Right lobe of liver (tissue), 6 donors: ENCODE measurements at regions not wholly inside any gene's neighbourhood (a gene's known extent, or its start where the extent isn't known, plus 50 kb on each side); places are given as distances from the start of the nearest gene placed in this dataset.

Source experiments
- ATAC-seq, 4 donors: fragments of 200-7000 bp; cut with Tn5 transposase; one replicate each; pipeline ENCODE4 v1.9.1; 2020; ENCODE audit warnings: mild to moderate bottlenecking in 4 of 4, moderate library complexity in 4 of 4
- DNase-seq, 3 donors: peaks; one replicate each; pipeline ENCODE4 v3.0.0-alpha.2; 2020
- H3K27ac ChIP-seq, 3 donors: fragments of 200-600 bp; one replicate each; pipeline ENCODE4 v1.8.0; 2022
- H3K27me3 ChIP-seq, 2 donors: fragments of 200-600 bp; one replicate each; pipeline ENCODE4 v1.8.0; 2022
- H3K36me3 ChIP-seq, 4 donors: fragments of 200-600 bp; sonication (generic) in 1 of 4; one replicate each; pipeline versions ENCODE4 v1.5.1 to v1.8.0; 2017 to 2022; ENCODE audit warnings: control low read depth in 1 of 4
- H3K4me1 ChIP-seq, 4 donors: fragments of 200-600 bp; sonication (generic) in 1 of 4; one replicate each; pipeline versions ENCODE4 v1.5.1 to v1.8.0; 2017 to 2022; ENCODE audit warnings: control low read depth in 1 of 4
- H3K4me3 ChIP-seq, 3 donors: fragments of 200-600 bp; one replicate each; pipeline ENCODE4 v1.8.0; 2022
- H3K9me3 ChIP-seq, 4 donors: fragments of 200-600 bp; sonication (generic) in 1 of 4; one replicate each; pipeline versions ENCODE4 v1.5.1 to v1.8.0; 2017 to 2022; ENCODE audit warnings: control low read depth in 1 of 4
- CTCF ChIP-seq, 4 donors: fragments of 200-600 bp in 3 of 4; fragments of 450-650 bp in 1 of 4; IDR thresholded peaks; one replicate each; pipeline versions ENCODE4 v1.5.1 to v1.8.0; 2016 to 2022; ENCODE audit warnings: antibody characterized with exemption in 4 of 4, mild to moderate bottlenecking in 2 of 4
- POLR2A ChIP-seq: fragments of 450-650 bp; IDR thresholded peaks from one replicate; pipeline ENCODE4 v1.6.1; 2017; ENCODE audit warnings: antibody characterized with exemption, mild to moderate bottlenecking
- WGBS: methylation state at CpG from one replicate; pipeline ENCODE4 v1.1.6; 2018; ENCODE audit warnings: low coverage, low lambda C conversion rate; ENCODE audit not compliant: insufficient coverage; ENCODE audit errors: missing lambda C conversion rate; 5-methylcytosine and 5-hydroxymethylcytosine counted together
- intact Hi-C, 2 donors: fragments of 100-400 bp; cut with DNase I; formaldehyde crosslinking; loops; one replicate each; pipeline versions ENCODE4 v1.11.2 to v1.14.1; 2022
- donor health status: DM: no; HTN: yes; CAD: no.
- donor health status: DM: no; HTN: no; CAD: no.
- donor health status: DM: no; HTN: no; CAD: no.
- donor health status: DM: no; HTN: yes; CAD: no.
- donor health status: DM: no; HTN: yes; CAD: no.

GRCh38 chr2:190742431-190742830, 93.5 kb downstream of the NAB1 start:
- H3K4me1 ChIP-seq: no peaks in the 10 kb centered on the region
- no peak overlapping the region for H3K4me3 ChIP-seq
- H3K9me3 ChIP-seq: no peaks in the 10 kb centered on the region
- no peak for ATAC-seq
- no peak overlapping the region for H3K27ac ChIP-seq
- H3K36me3 ChIP-seq: no peaks in the 10 kb centered on the region
- intact Hi-C loops: no loop called here
- H3K27me3 ChIP-seq: no peaks in the 10 kb centered on the region
- DNase-seq: no peak
- TF ChIP-seq CTCF (IDR thresholded peaks at IDR 0.05): no peak
- no peak for TF ChIP-seq POLR2A

GRCh38 chr2:190744041-190744440, 95.2 kb downstream of the NAB1 start:
- WGBS: 22% methylated on average over 2 of the region's 2 CpGs
- Histone ChIP-seq H3K4me3 (no peak overlapping the region), H3K27ac (no peak overlapping the region), H3K4me1 (no peaks in the 10 kb centered on the region), H3K9me3 (no peaks in the 10 kb centered on the region), H3K27me3 (no peaks in the 10 kb centered on the region), H3K36me3 (no peaks in the 10 kb centered on the region)
- no peak for ATAC-seq
- intact Hi-C loops: no loop called here
- DNase-seq: no peak
- no peak for TF ChIP-seq POLR2A
- no peak for TF ChIP-seq CTCF (IDR thresholded peaks at IDR 0.05)

- ATAC-seq (no peak), DNase-seq (no peak)
- H3K9me3 ChIP-seq: no peaks in the 10 kb centered on the region
- no peaks in the 10 kb centered on the region for H3K27me3 ChIP-seq
- H3K4me1 ChIP-seq: no peaks in the 10 kb centered on the region
- no peaks in the 10 kb centered on the region for H3K36me3 ChIP-seq
- H3K4me3 ChIP-seq: no peak overlapping the region
- TF ChIP-seq CTCF (IDR thresholded peaks at IDR 0.05) (no peak), POLR2A (no peak)
- H3K27ac ChIP-seq: no peak overlapping the region
- WGBS: 26% methylated on average over 3 of the region's 3 CpGs
- intact Hi-C loops: no loop called here
Observed at GRCh38 chr2:190746971-190747761, 98.3 kb downstream of the NAB1 start.

- intact Hi-C loops: no loop called here
- H3K4me1 ChIP-seq: no peaks in the 10 kb centered on the region
- ATAC-seq (no peak), DNase-seq (no peak)
- H3K9me3 ChIP-seq: no peaks in the 10 kb centered on the region
- H3K27ac ChIP-seq: no peak overlapping the region
- TF ChIP-seq POLR2A: no peak
- TF ChIP-seq CTCF (IDR thresholded peaks at IDR 0.05): no peak
- WGBS: 96% methylated on average over 3 of the region's 3 CpGs
- no peaks in the 10 kb centered on the region for H3K36me3 ChIP-seq
- no peaks in the 10 kb centered on the region for H3K27me3 ChIP-seq
- H3K4me3 ChIP-seq: no peak overlapping the region
Observed at GRCh38 chr2:190748966-190749365, 100.1 kb downstream of the NAB1 start.
